SK-N-SH treated with all-trans-retinoic acid at 6 μM for 48 hours (cell line): ENCODE measurements at regions not wholly inside any gene's neighbourhood (a gene's known extent, or its start where the extent isn't known, plus 50 kb on each side); places are given as distances from the start of the nearest gene placed in this dataset.

Source experiments
- ATAC-seq: fragments of 200-7000 bp; cut with Tn5 transposase; 3 replicates; pipeline ENCODE4 v1.9.1; 2020; ENCODE audit warnings: mild to moderate bottlenecking, moderate library complexity
- ARNTL ChIP-seq: fragments of 450-650 bp; formaldehyde crosslinking; IDR thresholded peaks from 2 replicates; pipeline ENCODE4 v1.5.0; 2020; ENCODE audit warnings: low read depth, mild to moderate bottlenecking, moderate library complexity, borderline replicate concordance
- BACH2 ChIP-seq: fragments of 250-450 bp; sonication (Bioruptor Pico); IDR thresholded peaks from 2 replicates; pipeline ENCODE4 v1.9.0; 2021; ENCODE audit warnings: mild to moderate bottlenecking, borderline replicate concordance
- CSDC2 ChIP-seq: fragments of 250-450 bp; sonication (Bioruptor Pico); IDR thresholded peaks from 2 replicates; pipeline ENCODE4 v1.5.0; 2020; ENCODE audit warnings: mild to moderate bottlenecking, moderate library complexity
- ESRRG ChIP-seq: fragments of 250-450 bp; sonication (Bioruptor Pico); IDR thresholded peaks from 2 replicates; pipeline ENCODE4 v1.6.1; 2021; ENCODE audit warnings: mild to moderate bottlenecking
- GLIS3 ChIP-seq: fragments of 250-450 bp; sonication (Bioruptor Pico); IDR thresholded peaks from 2 replicates; pipeline ENCODE4 v1.5.0; 2020; ENCODE audit warnings: mild to moderate bottlenecking, moderate library complexity
- ISL1 ChIP-seq: fragments of 250-450 bp; sonication (Bioruptor Pico); IDR thresholded peaks from 2 replicates; pipeline ENCODE4 v2.1.2; 2022; ENCODE audit warnings: mild to moderate bottlenecking, moderate library complexity
- OSR1 ChIP-seq: fragments of 250-450 bp; sonication (Bioruptor Pico); IDR thresholded peaks from 2 replicates; pipeline ENCODE4 v1.8.0; 2022; ENCODE audit warnings: moderate library complexity, mild to moderate bottlenecking, inconsistent platforms
- PPARA ChIP-seq: fragments of 250-450 bp; sonication (Bioruptor Pico); IDR thresholded peaks from 2 replicates; pipeline ENCODE4 v1.5.0; 2020; ENCODE audit warnings: mild to moderate bottlenecking, borderline replicate concordance
- RARB ChIP-seq: fragments of 250-450 bp; sonication (Bioruptor Pico); IDR thresholded peaks from 2 replicates; pipeline ENCODE4 v1.8.0; 2021; ENCODE audit warnings: mild to moderate bottlenecking, moderate library complexity
- TCF4 ChIP-seq: fragments of 250-450 bp; sonication (Bioruptor Pico); IDR thresholded peaks from 2 replicates; pipeline ENCODE4 v1.8.0; 2021; ENCODE audit warnings: mild to moderate bottlenecking, moderate library complexity, borderline replicate concordance
- TOX ChIP-seq: fragments of 250-450 bp; sonication (Bioruptor Pico); IDR thresholded peaks from 2 replicates; pipeline ENCODE4 v1.8.0; 2021; ENCODE audit warnings: mild to moderate bottlenecking, moderate library complexity, borderline replicate concordance
- ZFP3 ChIP-seq: fragments of 250-450 bp; sonication (Bioruptor Pico); IDR thresholded peaks from 2 replicates; pipeline ENCODE4 v1.5.0; 2020; ENCODE audit warnings: mild to moderate bottlenecking, moderate library complexity
- ZFP30 ChIP-seq: fragments of 450-650 bp; formaldehyde crosslinking; IDR thresholded peaks from 2 replicates; pipeline ENCODE4 v1.5.0; 2022; ENCODE audit warnings: mild to moderate bottlenecking, moderate library complexity
- ZNF565 ChIP-seq: fragments of 450-650 bp; formaldehyde crosslinking; conservative IDR thresholded peaks from 2 replicates; pipeline ENCODE4 v1.5.0; 2020; ENCODE audit warnings: low read depth, mild to moderate bottlenecking, moderate library complexity
- ZNF8 ChIP-seq: fragments of 450-650 bp; formaldehyde crosslinking; IDR thresholded peaks from 2 replicates; pipeline ENCODE4 v1.5.0; 2020; ENCODE audit warnings: mild to moderate bottlenecking, moderate library complexity
- TF ChIP-seq, protein P1 (sequence below): fragments of 250-450 bp; sonication (Bioruptor Pico); IDR thresholded peaks from 2 replicates; pipeline ENCODE4 v1.8.0; 2021; ENCODE audit warnings: low read depth, mild to moderate bottlenecking, moderate library complexity, borderline replicate concordance
- TF ChIP-seq, protein P2 (sequence below): fragments of 250-450 bp; sonication (Bioruptor Pico); IDR thresholded peaks from 2 replicates; pipeline ENCODE4 v1.5.1; 2021; ENCODE audit warnings: mild to moderate bottlenecking, moderate library complexity
- TF ChIP-seq, protein P3 (sequence below): fragments of 250-450 bp; sonication (Bioruptor Pico); IDR thresholded peaks from 2 replicates; pipeline ENCODE4 v1.5.0; 2020; ENCODE audit warnings: mild to moderate bottlenecking, moderate library complexity
- TF ChIP-seq, protein P4 (sequence below): fragments of 250-450 bp; sonication (Bioruptor Pico); IDR thresholded peaks from 2 replicates; pipeline ENCODE4 v1.5.1; 2020; ENCODE audit warnings: low read depth, mild to moderate bottlenecking, moderate library complexity
- TF ChIP-seq, protein P5 (sequence below): fragments of 250-450 bp; sonication (Bioruptor Pico); IDR thresholded peaks from 2 replicates; pipeline ENCODE4 v1.8.0; 2020; ENCODE audit warnings: mild to moderate bottlenecking, moderate library complexity, borderline replicate concordance

DNA sequence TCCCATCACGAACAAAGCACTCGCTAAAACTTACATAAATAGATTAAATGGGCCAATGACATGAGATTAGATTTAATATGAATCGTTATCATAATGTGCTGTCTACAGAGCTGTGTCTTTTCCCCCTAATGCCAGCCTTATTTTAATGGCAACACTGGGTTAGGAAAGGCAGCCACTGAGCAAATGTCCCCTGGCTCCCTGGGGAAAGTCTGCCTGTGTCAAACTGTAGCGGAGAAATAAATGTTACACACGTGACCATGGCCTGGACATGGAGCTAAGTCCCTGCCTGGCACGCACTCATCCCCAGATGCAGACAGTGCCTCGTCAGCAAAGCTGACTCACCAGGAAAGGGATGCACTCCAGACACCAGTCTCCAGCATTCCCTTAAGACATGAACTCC is 61.3 kb upstream of the SDK2 start (continued):
- TF ChIP-seq, protein P1, sequence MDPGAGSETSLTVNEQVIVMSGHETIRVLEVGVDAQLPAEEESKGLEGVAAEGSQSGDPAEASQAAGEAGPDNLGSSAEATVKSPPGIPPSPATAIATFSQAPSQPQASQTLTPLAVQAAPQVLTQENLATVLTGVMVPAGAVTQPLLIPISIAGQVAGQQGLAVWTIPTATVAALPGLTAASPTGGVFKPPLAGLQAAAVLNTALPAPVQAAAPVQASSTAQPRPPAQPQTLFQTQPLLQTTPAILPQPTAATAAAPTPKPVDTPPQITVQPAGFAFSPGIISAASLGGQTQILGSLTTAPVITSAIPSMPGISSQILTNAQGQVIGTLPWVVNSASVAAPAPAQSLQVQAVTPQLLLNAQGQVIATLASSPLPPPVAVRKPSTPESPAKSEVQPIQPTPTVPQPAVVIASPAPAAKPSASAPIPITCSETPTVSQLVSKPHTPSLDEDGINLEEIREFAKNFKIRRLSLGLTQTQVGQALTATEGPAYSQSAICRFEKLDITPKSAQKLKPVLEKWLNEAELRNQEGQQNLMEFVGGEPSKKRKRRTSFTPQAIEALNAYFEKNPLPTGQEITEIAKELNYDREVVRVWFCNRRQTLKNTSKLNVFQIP, result no peak
- TF ChIP-seq ZFP30 (CRISPR knock-in tag), result no peak
- TF ChIP-seq, protein P2, sequence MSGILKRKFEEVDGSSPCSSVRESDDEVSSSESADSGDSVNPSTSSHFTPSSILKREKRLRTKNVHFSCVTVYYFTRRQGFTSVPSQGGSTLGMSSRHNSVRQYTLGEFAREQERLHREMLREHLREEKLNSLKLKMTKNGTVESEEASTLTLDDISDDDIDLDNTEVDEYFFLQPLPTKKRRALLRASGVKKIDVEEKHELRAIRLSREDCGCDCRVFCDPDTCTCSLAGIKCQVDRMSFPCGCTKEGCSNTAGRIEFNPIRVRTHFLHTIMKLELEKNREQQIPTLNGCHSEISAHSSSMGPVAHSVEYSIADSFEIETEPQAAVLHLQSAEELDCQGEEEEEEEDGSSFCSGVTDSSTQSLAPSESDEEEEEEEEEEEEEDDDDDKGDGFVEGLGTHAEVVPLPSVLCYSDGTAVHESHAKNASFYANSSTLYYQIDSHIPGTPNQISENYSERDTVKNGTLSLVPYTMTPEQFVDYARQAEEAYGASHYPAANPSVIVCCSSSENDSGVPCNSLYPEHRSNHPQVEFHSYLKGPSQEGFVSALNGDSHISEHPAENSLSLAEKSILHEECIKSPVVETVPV (CRISPR knock-in tag), result no peak
- peak; percentile 91; the same call in 1 of the 2 replicates for TF ChIP-seq BACH2 (CRISPR knock-in tag)
- no peak for TF ChIP-seq ZNF8
- TF ChIP-seq, protein P3, sequence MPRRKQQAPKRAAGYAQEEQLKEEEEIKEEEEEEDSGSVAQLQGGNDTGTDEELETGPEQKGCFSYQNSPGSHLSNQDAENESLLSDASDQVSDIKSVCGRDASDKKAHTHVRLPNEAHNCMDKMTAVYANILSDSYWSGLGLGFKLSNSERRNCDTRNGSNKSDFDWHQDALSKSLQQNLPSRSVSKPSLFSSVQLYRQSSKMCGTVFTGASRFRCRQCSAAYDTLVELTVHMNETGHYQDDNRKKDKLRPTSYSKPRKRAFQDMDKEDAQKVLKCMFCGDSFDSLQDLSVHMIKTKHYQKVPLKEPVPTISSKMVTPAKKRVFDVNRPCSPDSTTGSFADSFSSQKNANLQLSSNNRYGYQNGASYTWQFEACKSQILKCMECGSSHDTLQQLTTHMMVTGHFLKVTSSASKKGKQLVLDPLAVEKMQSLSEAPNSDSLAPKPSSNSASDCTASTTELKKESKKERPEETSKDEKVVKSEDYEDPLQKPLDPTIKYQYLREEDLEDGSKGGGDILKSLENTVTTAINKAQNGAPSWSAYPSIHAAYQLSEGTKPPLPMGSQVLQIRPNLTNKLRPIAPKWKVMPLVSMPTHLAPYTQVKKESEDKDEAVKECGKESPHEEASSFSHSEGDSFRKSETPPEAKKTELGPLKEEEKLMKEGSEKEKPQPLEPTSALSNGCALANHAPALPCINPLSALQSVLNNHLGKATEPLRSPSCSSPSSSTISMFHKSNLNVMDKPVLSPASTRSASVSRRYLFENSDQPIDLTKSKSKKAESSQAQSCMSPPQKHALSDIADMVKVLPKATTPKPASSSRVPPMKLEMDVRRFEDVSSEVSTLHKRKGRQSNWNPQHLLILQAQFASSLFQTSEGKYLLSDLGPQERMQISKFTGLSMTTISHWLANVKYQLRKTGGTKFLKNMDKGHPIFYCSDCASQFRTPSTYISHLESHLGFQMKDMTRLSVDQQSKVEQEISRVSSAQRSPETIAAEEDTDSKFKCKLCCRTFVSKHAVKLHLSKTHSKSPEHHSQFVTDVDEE (CRISPR knock-in tag), result no peak; the same call in 1 of the 2 replicates
- peak; percentile 77 for TF ChIP-seq TCF4 (CRISPR knock-in tag)
- TF ChIP-seq RARB, result no peak

DNA sequence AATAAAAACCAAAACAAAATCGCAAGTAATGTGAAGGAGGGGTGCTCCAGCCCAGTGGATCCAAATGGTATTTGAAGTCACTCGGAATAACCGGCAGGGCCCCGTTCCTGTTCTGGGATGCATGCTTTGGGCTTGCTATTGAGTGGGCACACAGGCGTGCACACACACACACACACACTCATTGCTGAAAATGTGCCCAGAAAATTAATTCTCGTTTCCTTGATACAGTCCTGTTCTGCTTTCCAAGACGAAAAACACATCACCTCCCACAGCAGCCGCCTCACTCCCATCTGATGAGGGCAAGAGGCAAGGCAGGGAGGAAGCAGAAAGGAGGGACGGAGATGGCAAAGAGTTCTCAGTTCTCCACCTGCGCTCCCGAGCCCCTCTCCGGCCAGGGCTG is 62.2 kb upstream of the SDK2 start:
- TF ChIP-seq CSDC2 (CRISPR knock-in tag) (no peak), ZNF8 (no peak), ISL1 (CRISPR knock-in tag) (no peak), ZNF565 (no peak), TOX (CRISPR knock-in tag) (no peak), GLIS3 (CRISPR knock-in tag) (no peak), ARNTL (CRISPR knock-in tag) (no peak), ZFP3 (CRISPR knock-in tag) (no peak), OSR1 (CRISPR knock-in tag) (no peak), ESRRG (CRISPR knock-in tag) (no peak), PPARA (CRISPR knock-in tag) (no peak), BACH2 (CRISPR knock-in tag) (no peak), TCF4 (CRISPR knock-in tag) (no peak)
- TF ChIP-seq, protein P4, sequence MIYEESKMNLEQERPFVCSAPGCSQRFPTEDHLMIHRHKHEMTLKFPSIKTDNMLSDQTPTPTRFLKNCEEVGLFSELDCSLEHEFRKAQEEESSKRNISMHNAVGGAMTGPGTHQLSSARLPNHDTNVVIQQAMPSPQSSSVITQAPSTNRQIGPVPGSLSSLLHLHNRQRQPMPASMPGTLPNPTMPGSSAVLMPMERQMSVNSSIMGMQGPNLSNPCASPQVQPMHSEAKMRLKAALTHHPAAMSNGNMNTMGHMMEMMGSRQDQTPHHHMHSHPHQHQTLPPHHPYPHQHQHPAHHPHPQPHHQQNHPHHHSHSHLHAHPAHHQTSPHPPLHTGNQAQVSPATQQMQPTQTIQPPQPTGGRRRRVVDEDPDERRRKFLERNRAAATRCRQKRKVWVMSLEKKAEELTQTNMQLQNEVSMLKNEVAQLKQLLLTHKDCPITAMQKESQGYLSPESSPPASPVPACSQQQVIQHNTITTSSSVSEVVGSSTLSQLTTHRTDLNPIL (CRISPR knock-in tag), result no peak
- TF ChIP-seq, protein P5, sequence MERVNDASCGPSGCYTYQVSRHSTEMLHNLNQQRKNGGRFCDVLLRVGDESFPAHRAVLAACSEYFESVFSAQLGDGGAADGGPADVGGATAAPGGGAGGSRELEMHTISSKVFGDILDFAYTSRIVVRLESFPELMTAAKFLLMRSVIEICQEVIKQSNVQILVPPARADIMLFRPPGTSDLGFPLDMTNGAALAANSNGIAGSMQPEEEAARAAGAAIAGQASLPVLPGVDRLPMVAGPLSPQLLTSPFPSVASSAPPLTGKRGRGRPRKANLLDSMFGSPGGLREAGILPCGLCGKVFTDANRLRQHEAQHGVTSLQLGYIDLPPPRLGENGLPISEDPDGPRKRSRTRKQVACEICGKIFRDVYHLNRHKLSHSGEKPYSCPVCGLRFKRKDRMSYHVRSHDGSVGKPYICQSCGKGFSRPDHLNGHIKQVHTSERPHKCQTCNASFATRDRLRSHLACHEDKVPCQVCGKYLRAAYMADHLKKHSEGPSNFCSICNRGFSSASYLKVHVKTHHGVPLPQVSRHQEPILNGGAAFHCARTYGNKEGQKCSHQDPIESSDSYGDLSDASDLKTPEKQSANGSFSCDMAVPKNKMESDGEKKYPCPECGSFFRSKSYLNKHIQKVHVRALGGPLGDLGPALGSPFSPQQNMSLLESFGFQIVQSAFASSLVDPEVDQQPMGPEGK, result no peak
- TF ChIP-seq, protein P3 (CRISPR knock-in tag), result no peak
- TF ChIP-seq, protein P1, result no peak
- TF ChIP-seq, protein P2 (CRISPR knock-in tag), result no peak
- ATAC-seq, result no peak
